ENCODE measurements at regions not wholly inside any gene's neighbourhood (a gene's known extent, or its start where the extent isn't known, plus 50 kb on each side); places are given as distances from the start of the nearest gene placed in this dataset.

DNA sequence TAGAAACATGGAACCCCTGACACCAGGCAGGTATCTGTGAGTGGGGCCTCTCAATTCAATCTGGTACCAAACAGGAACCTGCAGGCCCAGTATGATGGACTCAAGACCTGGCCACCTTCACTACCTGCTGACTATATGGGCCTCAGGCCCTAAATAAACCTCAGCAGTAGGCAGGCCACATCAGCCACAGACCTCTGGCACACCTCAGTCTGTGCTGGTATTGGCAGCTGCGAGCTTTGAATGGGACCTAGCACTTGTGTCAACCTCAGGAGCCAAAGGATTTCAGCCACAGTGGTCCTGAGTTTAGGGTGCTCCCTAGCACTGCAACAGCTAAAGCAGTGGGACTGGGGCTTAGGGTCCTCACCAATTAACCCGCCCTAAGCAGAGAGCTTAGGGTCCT is 325.5 kb downstream of the ZNF608 start:
- no peak overlapping the region for H3K23ac ChIP-seq (ENCODE audit: insufficient read length)
- H2BK20ac ChIP-seq (ENCODE audit: low read length) = no peak overlapping the region
- no peaks in the 10 kb centered on the region for H3K27me3 ChIP-seq (replicated peaks in 1 of 4; ENCODE audit: control insufficient read depth in 3 of 4, extremely low read depth in 1 of 4, insufficient read depth in 3 of 4, low read length in 3 of 4)
- DNase-seq (ENCODE audit: low read depth in 1 of 2, low spot score in 2 of 2) (no peak), FAIRE-seq (no peak)
- peaks cover 9 to 18% of the 10 kb centered on the region in 2 experiments for H3K9me3 ChIP-seq (ENCODE audit: insufficient read depth in 2 of 2, low read depth in 1 of 2, low read length in 1 of 2)
- CTCF ChIA-PET (ENCODE audit: partially characterized antibody) = no interaction called here
- no peak overlapping the region for H3K18ac ChIP-seq (ENCODE audit: extremely low read depth, low read length)
- no peaks in the 10 kb centered on the region for H4K20me1 ChIP-seq (replicated peaks in 1 of 2; ENCODE audit: control insufficient read depth in 1 of 2, insufficient read depth in 2 of 2, low read length in 2 of 2)
- no peak overlapping the region for H2BK5ac ChIP-seq (ENCODE audit: low read depth, low read length)
- no peak overlapping the region; the same call in 1 of the 2 replicates for H2BK15ac ChIP-seq (ENCODE audit: low read length)
- H3K23me2 ChIP-seq (ENCODE audit: low read depth, low read length) = no peaks in the 10 kb centered on the region
- H2BK12ac ChIP-seq (ENCODE audit: low read depth, low read length) = no peak overlapping the region
- no peak overlapping the region for H2AFZ ChIP-seq (ENCODE audit: low read length)
- no peak overlapping the region for H3K4me2 ChIP-seq (ENCODE audit: insufficient read depth in 1 of 2, low read depth in 2 of 2, low read length in 2 of 2)
- H4K5ac ChIP-seq (ENCODE audit: insufficient read length, low read depth, low read length) = no peak overlapping the region
- H3K56ac ChIP-seq (replicated peaks; ENCODE audit: insufficient read length, low read depth, low read length) = no peak overlapping the region
- POLR2A ChIA-PET (ENCODE audit: partially characterized antibody) = no interaction called here
- no peak overlapping the region for H2AK5ac ChIP-seq (ENCODE audit: low read depth, low read length)
- H3K36me3 ChIP-seq (ENCODE audit: control insufficient read depth in 2 of 4, insufficient read depth in 4 of 4, low read length in 3 of 4) = no peaks in the 10 kb centered on the region; a peak in 1 of 8 replicates
- no peak overlapping the region for H3K14ac ChIP-seq (ENCODE audit: insufficient read length)
- H3K79me1 ChIP-seq (ENCODE audit: low read depth, low read length) = no peaks in the 10 kb centered on the region
- no peak overlapping the region for H3K27ac ChIP-seq (ENCODE audit: low read depth, low read length)
- no peak overlapping the region for H2BK120ac ChIP-seq (replicated peaks; ENCODE audit: low read depth, low read length)
- 58% methylated on average over 2 of the region's 2 CpGs; no CpG with 5 or more reads in 1 of the 2 experiments for WGBS, 2 experiments (ENCODE audit: extremely low coverage in 1 of 2, insufficient coverage in 1 of 2, insufficient read length in 1 of 2, insufficient replicate concordance in 2 of 2, low coverage in 1 of 2, low lambda C conversion rate in 2 of 2, missing lambda C conversion rate in 1 of 2)
- no peak overlapping the region for H3K4ac ChIP-seq (replicated peaks; ENCODE audit: insufficient read length, low read depth, low read length)
- H4K91ac ChIP-seq (replicated peaks; ENCODE audit: insufficient read length, low read length) = no peak overlapping the region
- H3K4me1 ChIP-seq (replicated peaks in 1 of 4; ENCODE audit: control insufficient read depth in 3 of 4, insufficient read depth in 4 of 4, low read length in 3 of 4) = no peaks in the 10 kb centered on the region
- H3K4me3 ChIP-seq (ENCODE audit: extremely low read depth in 1 of 4, insufficient read depth in 2 of 4, low read depth in 3 of 4, low read length in 4 of 4) = no peak overlapping the region
- no peak overlapping the region for H3K9ac ChIP-seq (replicated peaks in 1 of 4; ENCODE audit: extremely low read depth in 1 of 4, low read depth in 3 of 4, low read length in 3 of 4)
- TF ChIP-seq, protein P1, sequence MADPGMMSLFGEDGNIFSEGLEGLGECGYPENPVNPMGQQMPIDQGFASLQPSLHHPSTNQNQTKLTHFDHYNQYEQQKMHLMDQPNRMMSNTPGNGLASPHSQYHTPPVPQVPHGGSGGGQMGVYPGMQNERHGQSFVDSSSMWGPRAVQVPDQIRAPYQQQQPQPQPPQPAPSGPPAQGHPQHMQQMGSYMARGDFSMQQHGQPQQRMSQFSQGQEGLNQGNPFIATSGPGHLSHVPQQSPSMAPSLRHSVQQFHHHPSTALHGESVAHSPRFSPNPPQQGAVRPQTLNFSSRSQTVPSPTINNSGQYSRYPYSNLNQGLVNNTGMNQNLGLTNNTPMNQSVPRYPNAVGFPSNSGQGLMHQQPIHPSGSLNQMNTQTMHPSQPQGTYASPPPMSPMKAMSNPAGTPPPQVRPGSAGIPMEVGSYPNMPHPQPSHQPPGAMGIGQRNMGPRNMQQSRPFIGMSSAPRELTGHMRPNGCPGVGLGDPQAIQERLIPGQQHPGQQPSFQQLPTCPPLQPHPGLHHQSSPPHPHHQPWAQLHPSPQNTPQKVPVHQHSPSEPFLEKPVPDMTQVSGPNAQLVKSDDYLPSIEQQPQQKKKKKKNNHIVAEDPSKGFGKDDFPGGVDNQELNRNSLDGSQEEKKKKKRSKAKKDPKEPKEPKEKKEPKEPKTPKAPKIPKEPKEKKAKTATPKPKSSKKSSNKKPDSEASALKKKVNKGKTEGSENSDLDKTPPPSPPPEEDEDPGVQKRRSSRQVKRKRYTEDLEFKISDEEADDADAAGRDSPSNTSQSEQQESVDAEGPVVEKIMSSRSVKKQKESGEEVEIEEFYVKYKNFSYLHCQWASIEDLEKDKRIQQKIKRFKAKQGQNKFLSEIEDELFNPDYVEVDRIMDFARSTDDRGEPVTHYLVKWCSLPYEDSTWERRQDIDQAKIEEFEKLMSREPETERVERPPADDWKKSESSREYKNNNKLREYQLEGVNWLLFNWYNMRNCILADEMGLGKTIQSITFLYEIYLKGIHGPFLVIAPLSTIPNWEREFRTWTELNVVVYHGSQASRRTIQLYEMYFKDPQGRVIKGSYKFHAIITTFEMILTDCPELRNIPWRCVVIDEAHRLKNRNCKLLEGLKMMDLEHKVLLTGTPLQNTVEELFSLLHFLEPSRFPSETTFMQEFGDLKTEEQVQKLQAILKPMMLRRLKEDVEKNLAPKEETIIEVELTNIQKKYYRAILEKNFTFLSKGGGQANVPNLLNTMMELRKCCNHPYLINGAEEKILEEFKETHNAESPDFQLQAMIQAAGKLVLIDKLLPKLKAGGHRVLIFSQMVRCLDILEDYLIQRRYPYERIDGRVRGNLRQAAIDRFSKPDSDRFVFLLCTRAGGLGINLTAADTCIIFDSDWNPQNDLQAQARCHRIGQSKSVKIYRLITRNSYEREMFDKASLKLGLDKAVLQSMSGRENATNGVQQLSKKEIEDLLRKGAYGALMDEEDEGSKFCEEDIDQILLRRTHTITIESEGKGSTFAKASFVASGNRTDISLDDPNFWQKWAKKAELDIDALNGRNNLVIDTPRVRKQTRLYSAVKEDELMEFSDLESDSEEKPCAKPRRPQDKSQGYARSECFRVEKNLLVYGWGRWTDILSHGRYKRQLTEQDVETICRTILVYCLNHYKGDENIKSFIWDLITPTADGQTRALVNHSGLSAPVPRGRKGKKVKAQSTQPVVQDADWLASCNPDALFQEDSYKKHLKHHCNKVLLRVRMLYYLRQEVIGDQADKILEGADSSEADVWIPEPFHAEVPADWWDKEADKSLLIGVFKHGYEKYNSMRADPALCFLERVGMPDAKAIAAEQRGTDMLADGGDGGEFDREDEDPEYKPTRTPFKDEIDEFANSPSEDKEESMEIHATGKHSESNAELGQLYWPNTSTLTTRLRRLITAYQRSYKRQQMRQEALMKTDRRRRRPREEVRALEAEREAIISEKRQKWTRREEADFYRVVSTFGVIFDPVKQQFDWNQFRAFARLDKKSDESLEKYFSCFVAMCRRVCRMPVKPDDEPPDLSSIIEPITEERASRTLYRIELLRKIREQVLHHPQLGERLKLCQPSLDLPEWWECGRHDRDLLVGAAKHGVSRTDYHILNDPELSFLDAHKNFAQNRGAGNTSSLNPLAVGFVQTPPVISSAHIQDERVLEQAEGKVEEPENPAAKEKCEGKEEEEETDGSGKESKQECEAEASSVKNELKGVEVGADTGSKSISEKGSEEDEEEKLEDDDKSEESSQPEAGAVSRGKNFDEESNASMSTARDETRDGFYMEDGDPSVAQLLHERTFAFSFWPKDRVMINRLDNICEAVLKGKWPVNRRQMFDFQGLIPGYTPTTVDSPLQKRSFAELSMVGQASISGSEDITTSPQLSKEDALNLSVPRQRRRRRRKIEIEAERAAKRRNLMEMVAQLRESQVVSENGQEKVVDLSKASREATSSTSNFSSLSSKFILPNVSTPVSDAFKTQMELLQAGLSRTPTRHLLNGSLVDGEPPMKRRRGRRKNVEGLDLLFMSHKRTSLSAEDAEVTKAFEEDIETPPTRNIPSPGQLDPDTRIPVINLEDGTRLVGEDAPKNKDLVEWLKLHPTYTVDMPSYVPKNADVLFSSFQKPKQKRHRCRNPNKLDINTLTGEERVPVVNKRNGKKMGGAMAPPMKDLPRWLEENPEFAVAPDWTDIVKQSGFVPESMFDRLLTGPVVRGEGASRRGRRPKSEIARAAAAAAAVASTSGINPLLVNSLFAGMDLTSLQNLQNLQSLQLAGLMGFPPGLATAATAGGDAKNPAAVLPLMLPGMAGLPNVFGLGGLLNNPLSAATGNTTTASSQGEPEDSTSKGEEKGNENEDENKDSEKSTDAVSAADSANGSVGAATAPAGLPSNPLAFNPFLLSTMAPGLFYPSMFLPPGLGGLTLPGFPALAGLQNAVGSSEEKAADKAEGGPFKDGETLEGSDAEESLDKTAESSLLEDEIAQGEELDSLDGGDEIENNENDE (IDR thresholded peaks at IDR 0.05; ENCODE audit: insufficient replicate concordance, low read length) = no peak
- H3K79me2 ChIP-seq (ENCODE audit: control insufficient read depth in 1 of 2, insufficient read depth in 2 of 2, low read length in 2 of 2) = no peaks in the 10 kb centered on the region
- no peak overlapping the region for H4K8ac ChIP-seq (ENCODE audit: extremely low read depth, insufficient read depth, low read length)

All from H1 (cell line).